Thoracic aorta (tissue), 2 donors: ENCODE measurements at regions not wholly inside any gene's neighbourhood (a gene's known extent, or its start where the extent isn't known, plus 50 kb on each side); places are given as distances from the start of the nearest gene placed in this dataset.

Experiments
- ATAC-seq: fragments of 150-250 bp; one replicate; pipeline ENCODE4 v1.8.0; 2017; ENCODE audit warnings: low read depth; ENCODE audit not compliant: insufficient number of reproducible peaks, low FRiP score
- DNase-seq: peaks from one replicate; pipeline ENCODE4 v3.0.0-alpha.2; 2020; ENCODE audit warnings: low spot score
- H3K27ac ChIP-seq, 2 donors: fragments of 200-600 bp; sonication (generic); 1 replicate in 1 of 2; 2 replicates in 1 of 2; pipeline ENCODE4 v1.5.1; 2016; ENCODE audit warnings: mild to moderate bottlenecking in 2 of 2, moderate library complexity in 2 of 2
- H3K27me3 ChIP-seq: fragments of 200-600 bp; sonication (generic); replicated peaks from 2 replicates; pipeline ENCODE4 v1.6.0; 2016; ENCODE audit warnings: mild to moderate bottlenecking; ENCODE audit not compliant: insufficient read depth
- H3K36me3 ChIP-seq: fragments of 200-600 bp; sonication (generic); one replicate; pipeline ENCODE4 v1.5.1; 2016
- H3K4me1 ChIP-seq, 2 donors: fragments of 200-600 bp; sonication (generic); 1 replicate in 1 of 2; 2 replicates in 1 of 2; pipeline versions ENCODE4 v1.5.1 to v1.6.0; 2016; ENCODE audit warnings: low read depth in 2 of 2, mild to moderate bottlenecking in 1 of 2; ENCODE audit not compliant: control insufficient read depth in 1 of 2
- H3K4me3 ChIP-seq: fragments of 200-600 bp; sonication (generic); 2 replicates; pipeline ENCODE4 v1.5.1; 2016; ENCODE audit warnings: mild to moderate bottlenecking
- H3K9me3 ChIP-seq: fragments of 200-600 bp; sonication (generic); 2 replicates; pipeline ENCODE4 v1.5.1; 2016
- CTCF ChIP-seq: fragments of 200-600 bp; sonication (generic); IDR thresholded peaks from one replicate; pipeline ENCODE4 v1.5.1; 2019; ENCODE audit warnings: antibody characterized with exemption

GRCh38 chr6:104050455-104050854, 809.3 kb downstream of the HACE1 start:
- ATAC-seq (no peak), DNase-seq (no peak)
- Histone ChIP-seq H3K36me3 (no peaks in the 10 kb centered on the region), H3K9me3 (no peaks in the 10 kb centered on the region), H3K27me3 (no peaks in the 10 kb centered on the region), H3K27ac (no peak overlapping the region), H3K4me1 (no peaks in the 10 kb centered on the region), H3K4me3 (no peak overlapping the region)
- TF ChIP-seq CTCF, result no peak

GRCh38 chr6:104046426-104046825, 813.3 kb downstream of the HACE1 start:
- ATAC-seq, result no peak
- no peaks in the 10 kb centered on the region for H3K9me3 ChIP-seq
- H3K27me3 ChIP-seq, result no peaks in the 10 kb centered on the region
- no peak for TF ChIP-seq CTCF
- H3K27ac ChIP-seq, result no peak overlapping the region
- no peaks in the 10 kb centered on the region for H3K36me3 ChIP-seq
- no peaks in the 10 kb centered on the region for H3K4me1 ChIP-seq
- no peak overlapping the region for H3K4me3 ChIP-seq
- no peak for DNase-seq

- no peak for TF ChIP-seq CTCF
- no peak overlapping the region for H3K27ac ChIP-seq
- H3K27me3 ChIP-seq, result no peaks in the 10 kb centered on the region
- no peak for ATAC-seq
- no peak for DNase-seq
- H3K36me3 ChIP-seq, result no peaks in the 10 kb centered on the region
- no peaks in the 10 kb centered on the region for H3K4me1 ChIP-seq
- H3K4me3 ChIP-seq, result no peak overlapping the region
- H3K9me3 ChIP-seq, result no peaks in the 10 kb centered on the region
Measured at GRCh38 chr6:104031346-104031745, 828.4 kb downstream of the HACE1 start.

- H3K36me3 ChIP-seq, result no peaks in the 10 kb centered on the region
- H3K4me1 ChIP-seq, result no peaks in the 10 kb centered on the region
- no peak for DNase-seq
- ATAC-seq, result no peak
- TF ChIP-seq CTCF, result no peak
- H3K27me3 ChIP-seq, result no peaks in the 10 kb centered on the region
- no peak overlapping the region for H3K4me3 ChIP-seq
- no peaks in the 10 kb centered on the region for H3K9me3 ChIP-seq
- H3K27ac ChIP-seq, result no peak overlapping the region
Measured at GRCh38 chr6:104022126-104022525, 837.6 kb downstream of the HACE1 start.

- H3K27ac ChIP-seq, result no peak overlapping the region
- H3K4me3 ChIP-seq, result no peak overlapping the region
- H3K9me3 ChIP-seq, result no peaks in the 10 kb centered on the region
- ATAC-seq (no peak), DNase-seq (no peak)
- TF ChIP-seq CTCF, result no peak
- no peaks in the 10 kb centered on the region for H3K27me3 ChIP-seq
- no peaks in the 10 kb centered on the region for H3K36me3 ChIP-seq
- H3K4me1 ChIP-seq, result no peaks in the 10 kb centered on the region
Measured at GRCh38 chr6:104019075-104019753, 840.5 kb downstream of the HACE1 start.
